ENCODE measurements at regions not wholly inside any gene's neighbourhood (a gene's known extent, or its start where the extent isn't known, plus 50 kb on each side); places are given as distances from the start of the nearest gene placed in this dataset.

DNA sequence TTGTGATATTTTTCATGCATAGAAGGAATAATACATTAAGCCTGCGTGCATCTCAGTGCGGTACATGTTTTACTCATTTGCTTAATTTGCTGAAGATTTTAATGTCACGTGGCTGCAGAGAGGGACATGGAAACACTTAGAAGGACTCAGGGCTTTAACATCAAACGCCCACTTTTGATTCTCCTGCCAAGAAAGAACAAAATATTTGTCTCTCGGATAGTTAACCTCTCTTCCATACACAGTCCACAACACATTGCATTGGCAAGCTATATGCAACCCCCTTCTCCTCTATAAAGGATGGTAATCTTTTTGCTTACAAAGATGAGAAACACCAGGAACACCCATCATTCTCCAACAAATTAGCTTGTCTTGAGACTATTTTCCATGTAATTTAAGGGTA lies 148.0 kb upstream of the NRP1 start:
- no peak for TF ChIP-seq EZH2 (IDR thresholded peaks at IDR 0.05; ENCODE audit: low read length)
- TF ChIP-seq, protein P1, sequence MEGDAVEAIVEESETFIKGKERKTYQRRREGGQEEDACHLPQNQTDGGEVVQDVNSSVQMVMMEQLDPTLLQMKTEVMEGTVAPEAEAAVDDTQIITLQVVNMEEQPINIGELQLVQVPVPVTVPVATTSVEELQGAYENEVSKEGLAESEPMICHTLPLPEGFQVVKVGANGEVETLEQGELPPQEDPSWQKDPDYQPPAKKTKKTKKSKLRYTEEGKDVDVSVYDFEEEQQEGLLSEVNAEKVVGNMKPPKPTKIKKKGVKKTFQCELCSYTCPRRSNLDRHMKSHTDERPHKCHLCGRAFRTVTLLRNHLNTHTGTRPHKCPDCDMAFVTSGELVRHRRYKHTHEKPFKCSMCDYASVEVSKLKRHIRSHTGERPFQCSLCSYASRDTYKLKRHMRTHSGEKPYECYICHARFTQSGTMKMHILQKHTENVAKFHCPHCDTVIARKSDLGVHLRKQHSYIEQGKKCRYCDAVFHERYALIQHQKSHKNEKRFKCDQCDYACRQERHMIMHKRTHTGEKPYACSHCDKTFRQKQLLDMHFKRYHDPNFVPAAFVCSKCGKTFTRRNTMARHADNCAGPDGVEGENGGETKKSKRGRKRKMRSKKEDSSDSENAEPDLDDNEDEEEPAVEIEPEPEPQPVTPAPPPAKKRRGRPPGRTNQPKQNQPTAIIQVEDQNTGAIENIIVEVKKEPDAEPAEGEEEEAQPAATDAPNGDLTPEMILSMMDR (optimal IDR thresholded peaks at IDR 0.05 in 1 of 3, IDR thresholded peaks at IDR 0.05 in 1 of 3, conservative IDR thresholded peaks at IDR 0.05 in 1 of 3; ENCODE audit: extremely low read depth in 1 of 3, insufficient read depth in 2 of 3, low read length in 3 of 3), result no peak

Measured in keratinocyte (primary cell).